Posterior cingulate gyrus (tissue), 11 donors: ENCODE measurements at regions not wholly inside any gene's neighbourhood (a gene's known extent, or its start where the extent isn't known, plus 50 kb on each side); places are given as distances from the start of the nearest gene placed in this dataset.

ENCODE experiments used
- DNase-seq, 10 donors: peaks; one replicate each; pipeline versions ENCODE4 v3.0.0 to v3.0.0-alpha.2; 2020 to 2021; ENCODE audit warnings: mixed read lengths in 3 of 10
- intact Hi-C: fragments of 100-400 bp; cut with DNase I; formaldehyde crosslinking; loops from one replicate; pipeline ENCODE4 v1.15.1; 2023

- intact Hi-C loops, result no loop called here
- no peak for DNase-seq
These were observed 180.5 kb downstream of the PCSK1 start for GRCh38 chr5:96252596-96252995.

- DNase-seq, result no peak
- intact Hi-C loops, result no loop called here
These were observed 182.3 kb downstream of the PCSK1 start for GRCh38 chr5:96250782-96251181.

GRCh38 chr5:96248131-96248530 is 184.9 kb downstream of the PCSK1 start:
- intact Hi-C loops, result no loop called here
- no peak for DNase-seq

GRCh38 chr5:96247708-96248107 is 185.3 kb downstream of the PCSK1 start:
- no peak for DNase-seq
- intact Hi-C loops, result no loop called here

- intact Hi-C loops, result no loop called here
- no peak for DNase-seq
These were observed 185.8 kb downstream of the PCSK1 start for GRCh38 chr5:96247097-96247701.

DNA sequence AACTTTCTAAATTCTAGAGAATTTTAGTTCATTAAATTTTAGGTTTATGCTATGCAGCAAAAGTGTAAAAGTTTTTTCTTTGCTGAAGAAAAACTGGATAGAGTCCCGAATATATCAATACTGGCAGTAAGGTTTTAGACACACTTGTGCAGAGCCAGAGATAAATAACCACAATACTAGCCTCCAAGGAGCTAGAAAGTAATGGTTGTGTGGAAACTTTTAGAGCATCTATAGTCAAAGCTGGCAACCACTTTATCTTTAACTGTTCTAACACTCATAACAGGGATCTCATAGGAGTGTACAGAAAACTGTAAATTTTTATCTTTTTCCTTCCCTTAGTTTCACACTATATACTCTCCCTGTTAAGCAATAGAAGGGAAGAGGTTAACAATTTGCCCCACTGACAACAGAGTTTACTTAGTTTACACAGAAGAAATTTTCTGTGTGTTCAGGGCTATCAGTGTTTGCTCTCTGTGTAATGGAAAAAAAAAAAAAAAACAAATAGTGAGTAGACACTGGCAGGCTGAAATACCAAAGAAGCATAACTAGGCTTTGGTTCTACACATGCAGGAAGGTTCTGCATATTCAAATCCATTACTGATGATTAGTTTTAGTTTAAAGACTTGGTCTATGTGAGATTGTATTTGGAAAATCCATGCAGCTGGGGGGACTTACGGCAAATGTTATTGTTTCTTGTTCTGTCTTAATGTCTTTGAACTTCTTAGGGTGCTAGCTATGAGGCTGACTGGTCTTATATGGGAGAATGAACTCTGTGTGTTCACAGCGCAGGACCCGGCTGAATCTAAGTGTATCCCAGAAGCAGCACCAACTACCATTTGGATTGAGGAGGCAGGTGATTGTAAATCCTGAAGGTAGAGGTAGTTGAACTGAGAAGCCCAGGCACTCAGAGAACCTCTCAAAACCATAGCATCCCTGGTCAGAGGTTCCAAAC is 187.6 kb downstream of the PCSK1 start:
- intact Hi-C loops, result no loop called here
- no peak for DNase-seq

DNA sequence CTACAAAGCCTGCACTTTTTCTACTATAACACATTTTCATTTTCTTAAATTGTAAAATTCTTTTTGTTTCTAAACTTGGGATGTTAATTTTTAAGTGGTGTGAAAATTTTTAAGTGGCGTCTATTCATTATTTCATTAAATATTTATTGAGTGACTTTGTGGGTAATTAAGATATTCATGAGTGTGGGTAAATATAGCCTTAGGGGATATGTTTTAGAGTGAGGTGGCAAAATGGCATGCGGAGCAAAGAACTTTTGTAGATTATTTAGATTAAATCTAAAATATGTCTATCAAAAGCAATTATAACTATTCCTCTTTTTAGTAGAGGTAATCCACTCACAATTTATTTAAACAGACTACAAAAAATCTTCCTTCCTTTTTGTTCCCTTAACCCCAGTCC is 188.4 kb downstream of the PCSK1 start:
- no peak for DNase-seq
- intact Hi-C loops, result no loop called here

DNA sequence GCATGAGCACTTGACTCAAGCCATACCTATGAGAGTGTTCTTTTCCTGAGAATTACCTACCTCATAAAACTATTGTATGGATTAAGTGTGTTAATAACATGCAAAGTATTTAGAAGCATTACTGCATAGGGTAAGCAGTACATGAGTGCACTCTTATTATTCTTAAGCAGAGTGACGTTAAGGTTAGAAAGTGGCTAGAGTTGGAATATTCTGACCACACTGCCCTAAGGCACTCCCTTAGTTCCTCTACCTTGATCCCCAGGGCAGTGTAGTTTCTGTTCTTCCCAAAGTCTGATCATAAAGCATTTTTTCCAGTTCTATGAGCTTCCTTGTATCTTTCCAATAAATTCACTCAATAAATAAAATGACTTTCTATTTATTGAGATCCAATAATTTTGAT is 189.2 kb downstream of the PCSK1 start:
- intact Hi-C loops, result no loop called here

DNA sequence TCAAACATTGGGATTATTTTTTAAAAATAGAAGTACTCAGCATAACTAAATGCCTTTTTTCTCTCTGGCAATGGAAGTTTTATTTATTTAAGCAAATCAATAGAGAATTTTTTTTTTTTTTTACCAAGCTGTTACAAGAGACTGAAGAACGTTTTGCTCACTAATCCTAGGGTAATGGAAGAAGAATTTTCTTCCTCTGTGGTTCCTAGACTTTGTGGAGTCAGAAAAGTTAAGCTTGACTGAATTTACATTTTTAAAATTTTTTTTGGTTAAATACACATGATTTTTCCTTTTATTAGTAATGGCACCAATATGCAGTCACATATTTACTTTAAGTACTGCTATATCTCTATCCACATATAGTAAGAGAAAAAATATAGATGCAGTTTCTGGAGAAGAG is 189.8 kb downstream of the PCSK1 start:
- no peak for DNase-seq
- intact Hi-C loops, result no loop called here

More for the DNA sequence above, 189.2 kb downstream of the PCSK1 start:
- DNase-seq, result no peak

- no peak for DNase-seq
- intact Hi-C loops, result no loop called here
These were observed 190.5 kb downstream of the PCSK1 start for GRCh38 chr5:96242571-96242970.

GRCh38 chr5:96236831-96237230 is 196.2 kb downstream of the PCSK1 start:
- intact Hi-C loops, result no loop called here
- DNase-seq, result no peak

- intact Hi-C loops, result no loop called here
- no peak for DNase-seq
These were observed 197.0 kb downstream of the PCSK1 start for GRCh38 chr5:96236051-96236450.

DNA sequence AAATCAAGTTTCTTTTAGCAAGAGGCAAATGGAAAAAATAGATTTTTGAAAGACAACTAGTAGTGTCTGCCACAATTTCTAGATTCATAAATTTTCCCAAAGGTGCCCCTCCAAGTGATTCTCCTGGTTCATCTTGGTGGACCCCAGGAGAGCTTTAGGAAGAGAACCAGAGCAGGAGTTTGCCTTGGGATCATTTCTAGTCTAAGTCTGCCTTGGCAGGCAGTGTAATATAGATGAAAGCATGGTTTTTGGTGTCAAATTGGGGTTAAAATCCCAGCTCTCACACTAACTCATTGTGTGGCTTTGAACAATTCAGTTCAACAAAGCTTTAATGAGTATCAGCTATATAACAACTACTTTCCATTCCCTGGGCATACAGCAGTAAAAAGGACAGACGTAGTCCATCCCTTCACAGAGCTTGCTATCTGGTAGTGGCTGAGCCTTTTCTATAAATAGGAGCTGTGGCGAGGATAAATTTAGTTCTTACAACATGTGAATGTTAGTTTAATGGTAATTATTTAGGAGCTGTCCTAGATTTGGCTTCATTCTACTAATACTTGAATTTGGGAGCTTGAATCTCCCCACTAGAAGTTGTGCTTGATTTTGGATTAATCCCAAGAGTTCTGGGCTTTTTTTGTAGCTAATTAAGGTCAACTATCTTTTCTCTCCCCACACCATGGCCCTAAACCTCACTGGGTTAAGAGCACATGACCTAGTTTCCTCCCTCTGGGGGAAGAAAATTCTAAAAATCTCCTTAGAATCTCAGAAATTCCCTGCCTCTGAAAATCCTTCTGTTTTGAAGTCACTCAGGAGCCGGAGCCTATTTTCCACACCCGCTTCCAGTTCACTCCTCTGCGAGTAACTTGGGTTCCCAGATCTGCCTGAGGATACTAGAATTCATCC is 197.8 kb downstream of the PCSK1 start:
- no peak for DNase-seq
- intact Hi-C loops, result no loop called here

DNA sequence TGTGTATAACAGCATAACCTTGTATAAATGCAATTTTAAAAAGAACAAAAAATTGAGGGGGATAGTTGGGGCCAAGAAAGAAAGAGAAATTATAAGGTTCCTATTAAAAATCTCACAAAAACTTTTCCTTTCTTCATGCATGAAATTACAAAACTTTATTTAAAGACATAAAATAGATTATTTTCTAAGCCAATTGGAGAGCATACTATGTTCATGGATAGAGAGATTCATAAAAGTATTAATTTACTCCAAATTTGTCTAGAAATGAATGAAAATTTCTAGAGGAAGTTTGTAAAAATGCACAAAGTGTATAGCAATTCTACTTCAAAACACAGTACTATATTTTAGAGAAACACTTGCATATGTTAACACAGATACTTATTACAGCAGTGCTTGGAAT is 200.4 kb downstream of the PCSK1 start:
- no peak for DNase-seq
- intact Hi-C loops, result no loop called here

GRCh38 chr5:96229188-96229587 is 203.9 kb downstream of the PCSK1 start:
- intact Hi-C loops, result no loop called here
- DNase-seq, result no peak

GRCh38 chr5:96228408-96228807 is 204.6 kb downstream of the PCSK1 start:
- no peak for DNase-seq
- intact Hi-C loops, result no loop called here

GRCh38 chr5:96227957-96228356 is 205.1 kb downstream of the PCSK1 start:
- intact Hi-C loops, result no loop called here
- DNase-seq, result no peak

DNA sequence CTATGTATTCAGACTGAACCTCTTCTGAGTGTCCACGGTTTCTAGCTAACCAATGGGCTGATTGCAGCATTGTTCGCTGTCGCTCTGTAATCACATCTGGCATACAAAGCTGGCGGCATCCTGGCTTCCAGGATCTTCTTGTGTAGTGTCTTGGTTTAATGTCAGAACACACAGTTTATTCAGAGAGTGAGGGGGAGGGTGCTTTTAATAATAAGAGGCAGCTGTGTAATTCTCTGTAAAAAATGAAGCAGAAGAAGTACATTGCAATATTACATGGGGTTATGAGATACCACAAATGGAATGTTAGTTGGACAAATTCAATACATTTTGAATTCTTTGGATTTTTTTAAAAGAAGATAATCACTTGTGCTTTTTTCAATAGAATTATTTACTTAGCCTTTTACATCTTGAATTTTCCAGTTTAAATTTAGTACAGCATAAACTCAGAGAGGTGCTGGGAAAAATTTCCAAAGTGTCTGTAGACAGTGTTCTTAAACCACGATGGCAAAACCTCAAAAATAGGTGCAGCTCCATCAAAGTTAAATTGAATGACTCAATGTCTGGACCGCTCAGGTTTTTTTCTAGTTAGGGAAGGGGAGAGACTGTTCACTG is 206.0 kb downstream of the PCSK1 start:
- DNase-seq, result peak in 7 of 10 donors; percentile 22 to 87 (median 41)
- intact Hi-C loops, result no loop called here

DNA sequence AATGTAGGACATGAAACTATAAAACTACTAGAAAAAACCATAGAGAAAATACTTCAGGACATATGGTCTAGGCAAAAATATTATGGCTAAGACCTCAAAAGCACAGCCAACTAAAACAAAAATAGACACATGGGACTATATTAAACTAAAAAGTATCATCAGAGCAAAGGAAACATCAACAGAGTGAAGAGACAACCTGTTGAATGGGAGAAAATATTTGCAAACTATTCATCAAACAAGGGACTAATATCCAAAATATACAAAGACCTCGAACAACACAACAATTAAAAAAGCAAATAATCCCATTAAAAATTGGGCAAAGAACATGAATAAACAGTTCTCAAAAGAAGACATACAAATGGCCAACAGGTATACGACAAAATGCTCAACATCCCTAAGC is 210.9 kb downstream of the PCSK1 start:
- intact Hi-C loops, result no loop called here
- no peak for DNase-seq

- intact Hi-C loops, result no loop called here
- DNase-seq, result no peak
These were observed 212.2 kb downstream of the PCSK1 start for GRCh38 chr5:96220610-96221390.
